CD14-positive monocyte (primary cell): ENCODE measurements at regions not wholly inside any gene's neighbourhood (a gene's known extent, or its start where the extent isn't known, plus 50 kb on each side); places are given as distances from the start of the nearest gene placed in this dataset. TPM values are rescaled to one million over a fixed set of nuclear protein-coding genes. Genes with fewer than 3 reads are reported as not detected.

Source experiments
- DNase-seq, 3 donors: peaks; one replicate each; pipeline ENCODE4 v3.0.0-alpha.2; 2011 to 2022
- H2AFZ ChIP-seq: 2 replicates; pipeline ENCODE4 v1.6.0; 2012; ENCODE audit warnings: mild to moderate bottlenecking, low read depth, low read length, inconsistent platforms; ENCODE audit not compliant: insufficient read depth, poor library complexity, severe bottlenecking
- H3K27ac ChIP-seq, 2 donors: 1 replicate in 1 of 2; 2 replicates in 1 of 2; pipeline ENCODE4 v1.5.1; 2012 to 2013; ENCODE audit warnings: low read length in 2 of 2, control low read depth in 1 of 2, inconsistent platforms in 1 of 2, low read depth in 1 of 2, mild to moderate bottlenecking in 1 of 2
- H3K27me3 ChIP-seq, 2 donors: one replicate each; pipeline versions ENCODE4 v1.6.0 to v1.6.1; 2011 to 2013; ENCODE audit warnings: low read length in 2 of 2; ENCODE audit not compliant: control insufficient read depth in 2 of 2, insufficient read depth in 2 of 2
- H3K36me3 ChIP-seq, 2 donors: replicated peaks in 1 of 2; 1 replicate in 1 of 2; 2 replicates in 1 of 2; pipeline versions ENCODE4 v1.5.1 to v1.6.1; 2012 to 2013; ENCODE audit warnings: low read length in 2 of 2, control low read depth in 1 of 2, inconsistent platforms in 1 of 2, mild to moderate bottlenecking in 1 of 2; ENCODE audit not compliant: insufficient read depth in 2 of 2, control insufficient read depth in 1 of 2
- H3K4me1 ChIP-seq, 2 donors: 1 replicate in 1 of 2; 2 replicates in 1 of 2; pipeline versions ENCODE4 v1.5.1 to v1.6.1; 2012 to 2013; ENCODE audit warnings: low read length in 2 of 2, control low read depth in 1 of 2, inconsistent platforms in 1 of 2, mild to moderate bottlenecking in 1 of 2, moderate library complexity in 1 of 2; ENCODE audit not compliant: insufficient read depth in 2 of 2, control insufficient read depth in 1 of 2
- H3K4me2 ChIP-seq: replicated peaks from 2 replicates; pipeline ENCODE3; 2012; ENCODE audit warnings: low read length, moderate library complexity, mild to moderate bottlenecking; ENCODE audit not compliant: poor library complexity, severe bottlenecking; ENCODE audit errors: extremely low read depth
- H3K4me3 ChIP-seq, 3 experiments: fragments of 200-600 bp in 1 of 3; sonication (generic) in 1 of 3; replicated peaks in 1 of 3; 1 replicate in 2 of 3; 2 replicates in 1 of 3; pipeline ENCODE4 v1.5.1; 2011 to 2013; ENCODE audit warnings: low read length in 3 of 3, mild to moderate bottlenecking in 3 of 3, control low read depth in 2 of 3, low read depth in 2 of 3, inconsistent platforms in 1 of 3, moderate library complexity in 1 of 3
- H3K79me2 ChIP-seq: 2 replicates; pipeline ENCODE4 v1.6.0; 2012; ENCODE audit warnings: mild to moderate bottlenecking, control low read depth, inconsistent platforms, low read length, moderate library complexity; ENCODE audit not compliant: insufficient read depth
- H3K9ac ChIP-seq: 2 replicates; pipeline ENCODE4 v1.6.0; 2017; ENCODE audit warnings: low read length, mild to moderate bottlenecking; ENCODE audit not compliant: insufficient read depth, poor library complexity, severe bottlenecking
- H3K9me3 ChIP-seq, 2 donors: replicated peaks in 1 of 2; 1 replicate in 1 of 2; 2 replicates in 1 of 2; pipeline versions ENCODE4 v1.5.1 to v1.6.1; 2012 to 2013; ENCODE audit warnings: low read length in 2 of 2, control low read depth in 1 of 2; ENCODE audit not compliant: control insufficient read depth in 1 of 2, insufficient read depth in 1 of 2
- H4K20me1 ChIP-seq: 2 replicates; pipeline ENCODE4 v1.6.0; 2012; ENCODE audit warnings: mild to moderate bottlenecking, low read length, control low read depth, moderate library complexity; ENCODE audit not compliant: insufficient read depth
- H3K27ac Mint-ChIP-seq, 7 donors: one replicate each; pipeline ENCODE4 v1.8.0; 2020; ENCODE audit warnings: mild to moderate bottlenecking in 7 of 7, mixed read lengths in 7 of 7, moderate library complexity in 6 of 7, inconsistent platforms in 2 of 7
- H3K27me3 Mint-ChIP-seq, 3 donors: one replicate each; pipeline ENCODE4 v1.8.0; 2021 to 2022; ENCODE audit warnings: low read depth in 3 of 3, mild to moderate bottlenecking in 3 of 3, mixed read lengths in 3 of 3, moderate library complexity in 3 of 3, inconsistent platforms in 1 of 3
- H3K36me3 Mint-ChIP-seq, 2 donors: one replicate each; pipeline ENCODE4 v1.8.0; 2020; ENCODE audit warnings: mixed read lengths in 2 of 2, inconsistent platforms in 1 of 2, mild to moderate bottlenecking in 1 of 2
- H3K4me1 Mint-ChIP-seq: one replicate; pipeline ENCODE4 v1.8.0; 2020; ENCODE audit warnings: mild to moderate bottlenecking, mixed read lengths
- H3K4me3 Mint-ChIP-seq, 2 donors: one replicate each; pipeline ENCODE4 v1.8.0; 2020; ENCODE audit warnings: mild to moderate bottlenecking in 2 of 2, mixed read lengths in 2 of 2, moderate library complexity in 1 of 2
- H3K9me3 Mint-ChIP-seq, 7 donors: one replicate each; pipeline ENCODE4 v1.8.0; 2020 to 2022; ENCODE audit warnings: mixed read lengths in 7 of 7, mild to moderate bottlenecking in 6 of 7, moderate library complexity in 6 of 7, inconsistent platforms in 2 of 7
- WGBS: methylation state at CpG from one replicate; pipeline ENCODE4 v1.1.5; 2013; ENCODE audit warnings: missing lambda C conversion rate; ENCODE audit not compliant: insufficient coverage; 5-methylcytosine and 5-hydroxymethylcytosine counted together
- intact Hi-C, 2 donors: fragments of 100-400 bp; cut with micrococcal nuclease; formaldehyde crosslinking; loops; one replicate each; pipeline versions ENCODE4 v1.15.0 to v1.15.1; 2023
- small RNA-seq: library from RNA; depleted of rRNA; stranded (forward); fragments of <200 nt; gene quantifications from one replicate; pipeline ENCODE3, GENCODE V24; 2012; ENCODE audit warnings: low read depth; ENCODE audit not compliant: insufficient read length
- TF ChIP-seq, protein P1 (sequence below): fragments of 200-600 bp; IDR thresholded peaks from one replicate; pipeline ENCODE4 v1.8.0; 2022; ENCODE audit warnings: antibody characterized with exemption, mild to moderate bottlenecking

- TF ChIP-seq, protein P1, sequence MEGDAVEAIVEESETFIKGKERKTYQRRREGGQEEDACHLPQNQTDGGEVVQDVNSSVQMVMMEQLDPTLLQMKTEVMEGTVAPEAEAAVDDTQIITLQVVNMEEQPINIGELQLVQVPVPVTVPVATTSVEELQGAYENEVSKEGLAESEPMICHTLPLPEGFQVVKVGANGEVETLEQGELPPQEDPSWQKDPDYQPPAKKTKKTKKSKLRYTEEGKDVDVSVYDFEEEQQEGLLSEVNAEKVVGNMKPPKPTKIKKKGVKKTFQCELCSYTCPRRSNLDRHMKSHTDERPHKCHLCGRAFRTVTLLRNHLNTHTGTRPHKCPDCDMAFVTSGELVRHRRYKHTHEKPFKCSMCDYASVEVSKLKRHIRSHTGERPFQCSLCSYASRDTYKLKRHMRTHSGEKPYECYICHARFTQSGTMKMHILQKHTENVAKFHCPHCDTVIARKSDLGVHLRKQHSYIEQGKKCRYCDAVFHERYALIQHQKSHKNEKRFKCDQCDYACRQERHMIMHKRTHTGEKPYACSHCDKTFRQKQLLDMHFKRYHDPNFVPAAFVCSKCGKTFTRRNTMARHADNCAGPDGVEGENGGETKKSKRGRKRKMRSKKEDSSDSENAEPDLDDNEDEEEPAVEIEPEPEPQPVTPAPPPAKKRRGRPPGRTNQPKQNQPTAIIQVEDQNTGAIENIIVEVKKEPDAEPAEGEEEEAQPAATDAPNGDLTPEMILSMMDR = no peak
- Mint-ChIP-seq H3K4me3 (no peak overlapping the region), H3K27ac (no peak overlapping the region), H3K9me3 (peaks cover 0 to 6% (median 1%) of the 10 kb centered on the region in 7 donors), H3K27me3 (no peaks in the 10 kb centered on the region), H3K4me1 (no peaks in the 10 kb centered on the region), H3K36me3 (no peaks in the 10 kb centered on the region)
- Histone ChIP-seq H3K4me1 (no peaks in the 10 kb centered on the region), H3K27ac (no peak overlapping the region), H3K4me2 (no peak overlapping the region), H3K27me3 (no peaks in the 10 kb centered on the region), H3K36me3 (no peaks in the 10 kb centered on the region), H3K4me3 (no peak overlapping the region), H2AFZ (no peak overlapping the region), H4K20me1 (no peaks in the 10 kb centered on the region), H3K9ac (no peak overlapping the region), H3K79me2 (no peaks in the 10 kb centered on the region), H3K9me3 (peaks cover 0 to under 1% of the 10 kb centered on the region in 2 donors)
- WGBS = no CpG with 5 or more reads among the region's 2 CpGs
- no peak for DNase-seq
- intact Hi-C loops = no loop called here
Observed at GRCh38 chr5:121795511-121795910, 56.2 kb upstream of the FTMT start.

GRCh38 chr5:121797681-121798518 lies 53.8 kb upstream of the FTMT start:
- Histone ChIP-seq H3K4me3 (no peak overlapping the region), H3K79me2 (no peaks in the 10 kb centered on the region), H3K27ac (no peak overlapping the region), H2AFZ (no peak overlapping the region), H4K20me1 (no peaks in the 10 kb centered on the region), H3K9me3 (no peaks in the 10 kb centered on the region), H3K36me3 (no peaks in the 10 kb centered on the region), H3K4me2 (no peak overlapping the region), H3K4me1 (no peaks in the 10 kb centered on the region), H3K9ac (no peak overlapping the region), H3K27me3 (no peaks in the 10 kb centered on the region)
- Mint-ChIP-seq H3K9me3 (peaks cover 0 to 3% (median 2%) of the 10 kb centered on the region in 7 donors), H3K27ac (no peak overlapping the region), H3K27me3 (peaks cover 0 to 2% (median 0%) of the 10 kb centered on the region in 3 donors), H3K36me3 (no peaks in the 10 kb centered on the region), H3K4me1 (no peaks in the 10 kb centered on the region), H3K4me3 (no peak overlapping the region)
- intact Hi-C loops = no loop called here
- TF ChIP-seq, protein P1 = no peak
- 80% methylated on average over 3 of the region's 9 CpGs for WGBS
- no peak for DNase-seq

Small RNA genes in the stretch of these regions (small RNA-seq; reads per million reads assigned to genes)
- not detected for gene AC010350.1
